HG02623 (cell line): ENCODE measurements at regions not wholly inside any gene's neighbourhood (a gene's known extent, or its start where the extent isn't known, plus 50 kb on each side); places are given as distances from the start of the nearest gene placed in this dataset.
"Not testable (repeated sequence)": the region's sequence is repeated elsewhere in the genome, so short reads cannot be mapped to it uniquely, and the experiment has no call there.

ENCODE experiments used
- ATAC-seq: cut with Tn5 transposase; IDR thresholded peaks from one replicate; pipeline ENCODE4 v1.9.1; 2021; ENCODE audit warnings: moderate library complexity; ENCODE audit not compliant: unreplicated experiment

DNA sequence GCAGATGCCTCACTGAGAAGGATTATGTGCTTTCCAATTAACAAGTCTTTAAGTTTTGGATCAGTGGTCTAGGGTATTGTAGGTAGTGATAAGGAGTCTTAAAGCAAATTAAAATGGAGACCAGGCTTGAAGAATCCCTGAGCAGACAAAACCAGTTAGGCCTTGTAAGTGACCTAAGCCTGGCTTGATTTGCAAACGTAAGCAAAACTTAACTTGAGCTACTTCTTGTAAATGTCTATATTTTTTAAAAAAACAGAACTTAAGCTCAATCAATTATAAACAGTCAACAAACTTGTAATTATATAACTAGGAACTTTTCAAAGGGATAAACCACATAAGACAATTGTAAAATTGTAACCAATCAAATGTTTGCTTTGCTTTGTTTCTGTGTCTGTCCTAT is 72.7 kb upstream of the NALF2 start:
- ATAC-seq: no peak

DNA sequence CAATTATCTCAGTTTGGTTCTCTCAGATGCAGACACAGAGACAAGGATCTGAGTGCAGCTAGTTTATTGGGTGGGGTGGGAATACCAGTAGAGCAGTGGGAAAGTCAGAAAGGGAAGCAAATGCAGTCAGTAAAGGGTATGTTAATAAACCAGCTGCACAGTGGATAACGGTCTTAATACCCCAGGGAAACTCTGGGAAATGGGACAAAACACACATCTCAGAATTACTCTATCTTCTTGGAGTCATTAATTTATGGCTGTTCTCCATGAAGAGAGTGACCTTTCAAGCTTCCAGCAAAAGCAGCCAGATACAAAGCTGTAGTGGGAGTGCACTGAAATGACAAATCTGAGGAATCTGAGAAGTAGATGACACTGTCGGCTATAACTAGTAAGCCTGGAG is 73.3 kb upstream of the NALF2 start:
- ATAC-seq: no peak

DNA sequence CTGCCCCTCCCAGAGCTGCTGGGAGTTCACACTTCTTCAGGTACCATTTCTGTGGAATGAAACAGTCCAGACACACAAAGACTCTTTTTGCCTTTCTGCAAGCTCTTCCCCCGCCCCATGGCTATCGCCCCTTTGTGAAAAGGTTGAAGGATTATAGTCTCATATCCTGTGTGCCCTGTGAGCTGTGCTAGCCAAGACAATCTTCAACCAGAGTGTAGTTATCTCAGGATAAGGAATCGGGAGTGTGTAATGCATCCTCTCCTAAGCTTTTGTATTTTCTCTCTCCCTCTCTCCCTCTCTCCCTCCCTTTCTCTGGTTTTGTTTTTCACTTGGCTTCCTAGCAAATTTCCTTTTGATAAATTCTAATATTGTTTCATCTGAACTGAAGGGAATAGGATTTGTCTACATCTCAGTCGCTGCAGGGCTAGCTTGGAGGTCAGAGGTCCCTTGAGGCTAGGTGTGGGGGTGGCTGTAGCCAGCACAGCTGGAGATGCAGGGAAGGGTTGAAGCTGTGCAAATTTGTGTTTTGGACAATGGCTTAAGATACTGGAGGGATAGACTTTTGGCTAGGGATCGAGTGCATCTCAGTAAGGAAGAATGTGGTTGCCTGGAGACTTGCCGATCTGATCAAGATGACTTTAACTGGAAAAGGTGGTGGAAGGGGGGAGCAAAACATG is 74.6 kb upstream of the NALF2 start:
- ATAC-seq: no peak

DNA sequence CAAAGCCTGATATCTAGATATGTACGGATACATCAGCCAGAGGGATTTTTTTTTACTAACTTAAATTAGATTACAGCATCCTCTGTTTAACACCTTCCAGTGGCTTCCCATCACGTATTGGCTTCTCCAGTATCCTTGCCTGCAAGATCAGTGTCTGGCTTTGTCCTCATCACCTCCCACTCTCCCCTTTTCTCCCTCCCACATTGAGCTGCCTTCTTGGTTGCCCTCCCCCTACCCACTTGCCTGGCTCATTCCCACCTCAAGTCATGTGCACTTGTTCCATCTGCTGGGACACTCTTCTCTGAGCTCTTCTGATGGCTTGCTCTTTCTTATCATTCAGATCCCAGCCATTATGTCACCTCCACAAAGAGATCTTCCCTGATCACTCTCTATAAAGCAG is 75.9 kb upstream of the NALF2 start:
- no peak for ATAC-seq

DNA sequence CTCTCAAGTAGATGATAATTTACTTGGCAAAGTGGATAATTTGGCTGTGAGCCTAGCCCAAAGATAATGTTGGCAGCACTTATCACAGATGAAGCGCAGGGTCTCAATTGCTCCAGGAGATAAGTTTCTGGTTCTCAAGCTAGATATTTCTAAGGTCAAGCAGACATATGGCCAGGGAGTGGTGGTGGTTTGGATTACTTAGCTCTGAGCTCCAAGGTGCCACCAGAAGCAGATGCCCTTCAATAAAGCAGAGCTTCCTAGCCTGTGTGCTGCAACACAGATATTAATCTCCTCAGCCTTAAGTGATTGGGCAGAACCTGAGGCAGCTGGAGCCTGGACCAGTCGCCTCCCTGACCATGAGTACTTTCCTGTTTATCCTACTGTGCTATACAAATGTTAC is 79.2 kb upstream of the NALF2 start:
- no peak for ATAC-seq

DNA sequence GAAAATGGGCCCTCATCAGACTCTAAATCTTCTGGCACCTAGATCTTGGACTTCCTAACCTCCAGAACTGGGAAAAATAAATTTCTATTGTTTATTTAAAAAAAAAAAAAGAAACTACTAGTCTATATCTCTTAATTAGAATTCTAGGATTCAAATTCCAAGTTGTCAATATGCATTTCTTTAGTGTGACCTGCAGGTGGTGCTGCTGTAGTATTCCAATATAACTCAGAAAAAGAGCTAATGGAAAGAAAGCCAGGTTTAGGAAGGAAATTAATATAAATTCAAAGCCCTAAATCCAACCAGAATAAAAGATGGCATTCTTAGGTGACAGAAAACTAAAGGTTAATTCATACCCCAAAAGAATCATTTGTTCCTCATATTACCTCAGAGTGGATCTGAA is 80.0 kb upstream of the NALF2 start:
- ATAC-seq: no peak

DNA sequence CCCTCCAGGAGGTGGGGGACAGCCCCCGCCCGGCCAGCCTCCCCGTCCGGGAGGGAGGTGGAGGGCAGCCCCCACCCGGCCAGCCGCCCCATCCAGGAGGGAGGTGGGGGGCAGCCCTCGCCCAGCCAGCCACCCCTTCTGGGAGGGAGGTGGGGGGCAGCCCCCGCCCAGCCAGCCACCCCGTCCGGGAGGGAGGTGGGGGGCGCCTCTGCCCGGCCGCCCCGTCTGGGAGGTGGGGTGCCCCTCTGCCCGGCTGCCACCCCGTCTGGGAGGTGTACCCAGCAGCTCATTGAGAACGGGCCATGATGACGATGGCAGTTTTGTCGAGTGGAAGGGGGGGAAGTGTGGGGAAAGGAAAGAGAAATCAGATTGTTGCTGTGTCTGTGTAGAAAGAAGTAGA is 81.9 kb upstream of the NALF2 start:
- not testable (repeated sequence) for ATAC-seq

DNA sequence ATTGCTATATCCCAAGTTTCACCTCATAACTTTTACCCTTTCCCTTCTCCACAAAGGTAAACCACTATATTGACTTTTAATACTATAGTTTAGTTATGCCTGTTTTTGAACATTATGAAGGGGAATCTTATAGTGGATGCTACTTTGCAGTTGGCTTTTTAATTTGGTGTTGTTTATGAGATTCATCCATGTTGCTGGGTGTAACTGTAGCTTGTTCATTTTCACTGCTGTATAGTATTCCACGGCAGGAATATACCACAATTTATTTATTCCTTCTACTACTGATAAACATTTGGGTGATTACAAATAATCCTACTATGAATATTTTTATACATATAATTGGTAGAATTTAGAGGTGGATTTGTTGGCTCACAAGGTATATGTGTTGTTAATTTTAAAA is 88.4 kb upstream of the NALF2 start:
- no peak for ATAC-seq

DNA sequence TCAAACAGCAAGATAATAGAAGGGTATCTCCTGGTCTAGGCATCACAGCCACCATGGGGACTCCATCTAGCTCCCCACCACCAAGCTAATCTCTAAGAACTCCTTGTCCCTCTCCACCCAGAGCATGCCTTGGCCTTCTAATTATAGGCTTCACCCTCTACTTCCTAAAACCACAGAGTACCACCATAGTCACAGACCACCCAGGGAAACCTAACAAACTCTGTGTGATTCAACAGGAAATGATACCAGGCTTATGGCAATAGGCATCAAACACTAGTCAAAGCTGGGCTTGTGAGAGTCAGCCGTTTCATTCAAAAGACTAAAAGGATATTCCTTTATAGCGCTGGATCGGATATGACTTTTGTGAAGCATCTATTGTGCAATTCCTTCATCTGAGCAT is 91.5 kb upstream of the NALF2 start:
- ATAC-seq: no peak

DNA sequence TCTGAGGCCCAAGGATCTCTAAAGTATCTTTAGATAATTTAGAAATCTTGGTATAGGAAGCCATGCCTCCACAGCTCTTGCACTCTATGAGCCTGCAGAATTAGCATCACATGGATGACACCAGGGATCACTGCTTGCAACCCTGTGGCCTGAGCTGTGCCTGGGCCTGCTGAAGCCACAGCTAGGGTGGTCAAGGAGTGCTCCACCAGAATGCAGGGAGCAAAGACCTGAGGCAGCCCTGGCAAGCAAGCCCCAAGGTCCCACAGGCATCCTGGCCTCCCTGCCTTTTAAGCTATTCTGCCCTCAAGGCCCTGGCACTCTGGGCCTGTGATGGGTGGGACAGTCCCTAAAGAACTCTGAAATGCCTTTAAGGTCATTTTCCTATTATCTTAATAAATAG is 105.2 kb upstream of the NALF2 start:
- no peak for ATAC-seq

DNA sequence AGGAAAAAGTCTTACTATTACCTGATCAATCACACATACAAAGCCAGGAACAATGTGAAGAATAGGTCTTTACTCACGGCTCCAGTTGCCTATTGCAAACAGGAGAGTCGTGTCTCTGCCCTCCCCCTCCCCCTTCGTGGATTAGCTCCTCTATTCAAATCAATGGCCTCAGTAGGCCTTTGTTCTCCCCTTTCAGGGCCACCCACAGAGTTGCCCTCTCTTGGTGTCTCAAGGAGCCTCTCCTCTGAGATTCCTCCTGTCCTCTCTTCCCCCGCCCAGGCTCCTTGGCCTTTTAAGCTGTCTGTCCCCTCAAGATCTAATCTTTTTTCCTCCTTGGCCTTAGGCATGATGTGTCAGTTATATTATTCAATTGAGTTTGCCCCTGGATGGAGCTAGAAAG is 107.2 kb upstream of the NALF2 start:
- no peak for ATAC-seq

DNA sequence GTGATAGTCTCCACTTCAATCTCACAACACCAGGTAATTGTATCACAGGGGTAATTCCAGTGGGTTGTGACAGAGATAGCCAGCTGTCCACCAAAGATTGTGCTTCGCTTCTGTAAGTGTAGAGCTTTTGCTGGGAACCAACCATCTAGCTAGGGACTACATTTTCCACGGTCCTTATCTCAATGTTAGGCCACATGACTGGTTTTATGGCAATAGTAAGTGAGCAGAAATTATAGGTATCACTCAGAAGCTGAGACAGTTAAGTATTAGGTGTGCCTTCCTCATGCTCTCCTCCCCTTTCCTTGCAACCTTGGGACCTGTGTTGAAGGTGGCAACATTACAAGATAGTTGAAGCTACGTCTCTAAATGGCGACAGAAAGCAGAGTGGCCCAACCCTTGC is 108.8 kb upstream of the NALF2 start:
- ATAC-seq: no peak

DNA sequence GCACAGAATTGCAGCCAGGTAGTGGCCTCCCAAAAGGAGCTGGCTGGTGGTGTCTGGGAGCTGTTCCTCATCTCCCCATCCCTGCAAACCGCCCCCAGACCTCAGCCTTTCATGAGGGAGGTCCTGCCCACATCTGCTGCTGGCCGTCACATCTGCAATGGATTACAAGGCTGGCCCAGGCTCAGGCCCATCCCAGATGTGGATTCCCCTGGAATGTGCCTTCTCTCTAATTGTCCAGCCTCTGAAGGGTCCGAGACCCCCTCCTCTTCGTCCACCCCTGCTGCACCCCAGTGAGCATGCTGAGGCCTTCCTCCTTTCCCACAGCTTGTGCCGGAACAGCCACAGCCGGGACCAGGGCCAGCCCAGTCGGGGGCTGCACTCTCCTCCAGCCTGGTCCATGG is 115.0 kb upstream of the NALF2 start:
- no peak for ATAC-seq

DNA sequence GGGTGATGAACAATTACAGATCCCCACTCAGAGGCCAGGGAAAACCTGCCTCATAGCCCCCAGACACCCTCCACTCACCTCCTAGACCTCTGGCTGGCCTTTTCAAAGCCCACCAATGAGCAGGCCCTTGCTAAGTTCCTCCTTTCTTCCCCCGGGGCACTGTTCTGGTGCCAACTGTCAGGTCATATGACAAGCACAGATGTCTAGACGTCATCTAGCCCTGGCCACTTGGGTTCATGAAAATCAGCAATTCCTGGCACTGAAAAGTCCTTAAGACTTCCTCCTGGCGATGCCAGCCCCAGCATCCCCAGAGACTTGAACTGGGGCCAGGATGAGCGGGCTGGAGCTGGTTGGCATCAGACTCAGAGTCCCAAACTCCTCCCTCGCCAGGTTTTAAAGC is 115.6 kb upstream of the NALF2 start:
- ATAC-seq: no peak

DNA sequence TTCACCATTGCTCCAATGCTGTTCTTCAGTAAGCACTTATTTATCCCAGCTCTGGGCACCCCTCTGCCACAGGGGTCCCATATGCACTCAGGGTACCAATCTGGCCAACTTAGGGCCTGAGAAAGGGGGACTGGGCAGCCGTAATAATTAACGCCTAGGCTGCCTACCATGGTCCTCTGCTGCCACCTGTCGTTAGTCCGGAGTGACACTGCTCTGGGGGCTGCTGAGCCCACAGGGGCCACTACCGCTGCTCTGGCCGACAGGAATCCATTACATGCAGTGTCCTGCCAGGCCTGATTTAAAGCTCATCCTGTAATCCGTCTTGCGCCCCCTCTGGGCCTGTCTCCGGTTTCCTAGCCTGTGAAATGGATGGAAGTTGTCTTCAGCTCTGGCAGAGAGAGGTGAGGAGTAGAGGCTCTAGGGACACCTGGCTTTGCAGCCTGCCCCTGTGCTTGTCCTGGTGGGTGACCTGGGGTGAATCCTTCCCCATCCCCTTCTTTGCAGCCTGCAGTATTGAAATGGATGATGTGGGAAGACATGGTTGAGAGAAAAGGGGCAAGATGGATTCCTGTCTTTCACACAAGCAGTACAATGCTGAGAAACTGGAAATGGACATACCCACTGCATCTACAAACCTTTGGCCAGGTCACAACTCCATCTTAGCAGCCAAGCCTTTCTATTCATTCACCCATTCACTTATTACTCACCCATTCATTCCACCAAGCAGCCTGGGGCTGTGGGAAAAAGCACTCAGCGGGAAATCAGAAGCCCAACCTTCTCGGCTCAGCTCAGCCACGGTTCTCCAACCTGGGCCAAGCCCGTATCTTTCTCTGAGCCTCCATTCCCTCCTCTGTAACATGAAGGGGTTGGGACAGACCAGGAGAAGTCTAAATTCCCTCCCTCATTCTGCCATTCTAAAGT is 116.3 kb upstream of the NALF2 start:
- ATAC-seq: no peak

DNA sequence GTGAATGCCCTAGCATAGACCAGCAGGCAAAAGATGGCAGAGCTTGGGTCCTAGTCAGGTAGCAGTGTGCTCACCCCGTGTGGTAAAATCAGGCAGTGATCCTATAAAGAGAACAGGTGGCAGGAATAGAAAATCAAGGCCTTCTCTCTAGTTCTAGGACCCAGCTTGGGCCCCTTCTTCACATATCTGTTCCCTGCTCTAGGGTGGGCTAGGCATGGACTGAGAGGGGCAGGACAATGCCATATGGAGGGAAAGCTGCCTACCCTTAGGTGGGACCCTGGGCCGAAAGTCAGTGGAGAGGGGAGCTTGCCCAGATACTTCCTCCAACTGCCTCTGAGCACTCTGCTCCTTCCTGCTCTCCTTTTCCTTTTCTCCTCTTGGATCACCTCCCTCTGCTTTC is 117.4 kb upstream of the NALF2 start:
- ATAC-seq: no peak

DNA sequence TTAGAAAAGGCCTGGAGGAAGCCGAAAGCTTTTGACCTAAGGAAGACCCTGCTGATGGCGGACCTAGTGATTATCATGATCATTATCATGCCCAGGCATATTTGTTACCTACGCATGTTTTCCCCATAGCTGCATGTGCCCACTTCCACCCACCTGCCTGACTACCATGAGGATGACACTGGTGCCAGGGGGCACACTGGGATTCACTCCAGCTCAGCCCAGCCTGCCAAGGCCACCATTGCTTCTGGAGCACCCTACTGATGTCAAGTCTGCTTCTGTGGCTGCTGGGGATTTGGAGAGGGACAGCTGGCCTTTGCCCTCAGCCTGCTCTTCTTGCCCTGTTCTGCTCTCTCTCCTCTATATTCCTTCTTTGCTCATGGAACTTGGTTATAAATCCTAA is 124.7 kb upstream of the NALF2 start:
- ATAC-seq: no peak

DNA sequence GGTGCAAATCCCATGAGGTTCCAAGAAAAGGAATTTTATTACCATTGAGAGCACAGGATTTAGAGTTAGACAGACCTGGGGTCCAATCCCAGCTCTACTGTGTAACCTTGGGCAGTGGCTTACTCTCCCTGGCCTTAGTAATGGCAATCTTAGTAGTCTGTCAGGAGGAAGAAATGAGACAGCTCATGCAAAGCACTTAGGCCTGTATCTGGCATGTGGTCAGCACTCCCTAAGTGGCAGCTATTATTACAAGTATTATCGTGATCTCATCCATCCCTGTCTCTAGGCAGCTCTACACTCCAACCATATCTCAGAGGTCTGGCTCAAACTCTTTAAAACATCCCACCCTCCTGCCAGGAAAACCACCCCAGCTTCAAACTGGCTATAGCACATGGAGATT is 129.6 kb upstream of the NALF2 start:
- ATAC-seq: no peak

DNA sequence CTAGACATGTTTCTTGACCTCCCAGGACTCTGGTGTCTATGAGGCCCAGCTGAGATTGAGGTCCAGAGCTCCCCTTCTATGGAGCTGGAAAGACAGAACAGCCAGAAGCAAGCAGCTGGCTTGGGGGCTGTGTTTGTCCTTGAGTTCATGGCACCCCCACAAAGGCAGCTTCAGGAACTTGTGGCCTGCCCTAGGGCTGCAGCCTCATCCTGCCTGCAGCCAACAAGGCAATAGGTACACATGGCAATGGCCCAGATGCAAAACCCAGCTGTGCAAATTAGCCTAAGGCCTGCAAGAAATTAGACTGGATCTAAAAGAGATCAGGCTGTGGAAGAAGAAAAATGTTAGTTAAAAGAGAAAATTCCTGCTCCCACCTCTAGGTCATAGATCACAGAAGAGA is 131.7 kb upstream of the NALF2 start:
- no peak for ATAC-seq

DNA sequence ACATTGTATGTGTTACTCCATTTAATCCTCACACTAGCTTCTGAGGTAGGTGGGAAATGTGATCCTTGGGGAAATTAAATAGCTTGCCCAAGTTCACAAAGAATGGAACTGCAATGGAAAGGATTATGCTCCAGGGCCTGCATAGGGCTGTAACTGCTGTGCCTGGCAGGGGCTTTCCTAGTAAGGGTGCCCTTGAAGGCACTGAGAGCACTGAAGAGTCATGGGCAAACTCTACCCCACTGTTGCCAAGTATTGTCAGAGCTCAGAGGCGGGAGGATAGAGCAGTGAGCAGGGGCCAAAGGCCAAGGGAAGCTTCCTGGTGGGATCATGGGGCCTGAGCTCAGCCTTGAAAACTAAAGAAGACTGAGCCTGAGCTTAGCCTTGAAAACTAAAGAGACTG is 133.0 kb upstream of the NALF2 start:
- ATAC-seq: no peak

DNA sequence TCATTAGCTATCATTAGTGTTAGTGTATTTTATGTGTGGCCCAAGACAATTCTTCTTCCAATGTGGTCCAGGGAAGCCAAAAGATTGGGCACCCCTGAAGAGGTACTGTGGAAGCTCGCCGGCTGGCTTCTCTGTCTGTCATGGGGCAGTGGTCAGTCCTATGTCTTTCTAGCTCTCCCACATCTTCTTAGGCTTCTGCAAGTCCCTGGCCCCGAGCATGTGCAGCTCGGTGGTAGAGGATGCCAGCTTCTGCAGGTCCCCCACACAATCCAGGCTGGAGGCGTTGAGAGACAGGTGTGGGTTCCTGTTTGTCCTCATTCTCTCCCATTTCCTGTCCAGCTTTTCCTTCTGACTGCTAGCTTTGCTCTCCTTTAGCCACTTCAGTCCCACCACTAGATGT is 134.1 kb upstream of the NALF2 start:
- no peak for ATAC-seq

DNA sequence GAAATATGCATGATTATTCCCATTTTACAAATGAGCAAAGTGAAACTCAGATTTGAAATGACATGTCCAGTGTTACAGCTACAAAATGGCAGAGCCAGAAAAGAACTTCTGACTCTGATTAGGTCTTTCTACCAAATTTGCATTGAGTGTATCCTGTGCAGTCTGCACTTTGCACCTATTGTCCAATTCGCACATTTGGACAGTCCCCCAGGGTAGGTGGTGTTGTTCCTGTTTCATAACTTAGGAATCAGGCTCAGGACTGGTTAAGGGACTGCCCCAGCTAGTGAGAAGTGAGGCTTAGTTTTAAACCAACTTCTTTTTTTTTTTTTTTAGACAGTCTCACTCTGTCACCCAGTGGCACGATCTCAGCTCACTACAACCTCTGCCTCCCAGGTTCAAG is 137.9 kb upstream of the NALF2 start:
- ATAC-seq: no peak

DNA sequence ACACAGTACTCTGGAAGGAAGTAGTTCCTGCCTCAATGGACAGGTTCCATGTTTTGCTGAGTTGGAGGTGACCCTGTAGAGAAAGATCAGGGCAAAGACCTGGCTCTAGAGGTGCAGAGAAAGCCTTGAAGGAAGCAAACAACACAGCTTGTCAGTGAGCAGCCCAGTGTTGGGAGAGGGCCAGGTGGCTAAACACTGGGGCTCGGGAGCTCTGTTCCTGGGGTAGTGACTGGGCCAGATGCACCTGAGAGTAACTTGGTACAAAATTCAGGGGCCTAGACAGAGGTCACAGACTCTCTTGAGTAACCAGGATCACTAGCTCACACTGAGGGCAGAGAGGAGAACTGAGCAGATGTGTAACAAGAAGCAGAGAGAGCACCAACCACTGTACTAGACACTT is 138.4 kb upstream of the NALF2 start:
- no peak for ATAC-seq
